Lung (tissue), 11 donors: ENCODE measurements at regions not wholly inside any gene's neighbourhood (a gene's known extent, or its start where the extent isn't known, plus 50 kb on each side); places are given as distances from the start of the nearest gene placed in this dataset.

Experiments
- ATAC-seq: fragments of 200-7000 bp; cut with Tn5 transposase; one replicate; pipeline ENCODE4 v1.9.1; 2020; ENCODE audit warnings: moderate number of reproducible peaks; ENCODE audit not compliant: insufficient read depth, low FRiP score
- DNase-seq, 3 donors: peaks; one replicate each; pipeline ENCODE4 v3.0.0-alpha.2; 2013 to 2017
- H3K27ac ChIP-seq, 2 donors: one replicate each; pipeline ENCODE4 v1.5.1; 2013; ENCODE audit warnings: mild to moderate bottlenecking in 2 of 2, moderate library complexity in 2 of 2, control low read depth in 1 of 2, inconsistent platforms in 1 of 2, low read depth in 1 of 2, low read length in 1 of 2
- H3K27me3 ChIP-seq, 3 donors: one replicate each; pipeline ENCODE4 v1.5.1; 2013; ENCODE audit warnings: low read length in 2 of 3; ENCODE audit not compliant: control insufficient read depth in 3 of 3, insufficient read depth in 3 of 3
- H3K36me3 ChIP-seq, 4 donors: one replicate each; pipeline ENCODE4 v1.5.1; 2013; ENCODE audit warnings: low read length in 4 of 4, mild to moderate bottlenecking in 1 of 4, moderate library complexity in 1 of 4; ENCODE audit not compliant: control insufficient read depth in 4 of 4, insufficient read depth in 4 of 4
- H3K4me1 ChIP-seq, 5 donors: one replicate each; pipeline ENCODE4 v1.5.1; 2013; ENCODE audit warnings: low read length in 5 of 5, mild to moderate bottlenecking in 2 of 5, moderate library complexity in 1 of 5; ENCODE audit not compliant: control insufficient read depth in 5 of 5, insufficient read depth in 5 of 5
- H3K4me3 ChIP-seq: one replicate; pipeline ENCODE4 v1.5.1; 2013; ENCODE audit warnings: mild to moderate bottlenecking, control low read depth, moderate library complexity
- H3K9ac ChIP-seq, 2 donors: one replicate each; pipeline ENCODE4 v1.5.1; 2013; ENCODE audit warnings: low read length in 2 of 2, control low read depth in 1 of 2; ENCODE audit not compliant: insufficient read depth in 1 of 2
- H3K9me3 ChIP-seq, 4 donors: one replicate each; pipeline ENCODE4 v1.5.1; 2013; ENCODE audit warnings: low read length in 3 of 4, mild to moderate bottlenecking in 1 of 4, moderate library complexity in 1 of 4; ENCODE audit not compliant: control insufficient read depth in 4 of 4, insufficient read depth in 3 of 4
- WGBS, 2 donors: extraction: QIAGEN DNeasy Blood & Tissue Kit; methylation state at CpG; one replicate each; pipeline ENCODE4 v1.1.7; 2013; 5-methylcytosine and 5-hydroxymethylcytosine counted together
- TF ChIP-seq, protein P1 (sequence below): IDR thresholded peaks from 2 replicates; pipeline ENCODE4 v1.5.1; 2012; ENCODE audit warnings: mild to moderate bottlenecking; ENCODE audit errors: control extremely low read depth, extremely low read depth
- donor health status: control.
- donor health status: control.
- donor health status: Bipolar disorder and iron deficiency.
- donor health status: healthy.
- donor health status: DM: yes; HTN: yes; CAD: no.

DNA sequence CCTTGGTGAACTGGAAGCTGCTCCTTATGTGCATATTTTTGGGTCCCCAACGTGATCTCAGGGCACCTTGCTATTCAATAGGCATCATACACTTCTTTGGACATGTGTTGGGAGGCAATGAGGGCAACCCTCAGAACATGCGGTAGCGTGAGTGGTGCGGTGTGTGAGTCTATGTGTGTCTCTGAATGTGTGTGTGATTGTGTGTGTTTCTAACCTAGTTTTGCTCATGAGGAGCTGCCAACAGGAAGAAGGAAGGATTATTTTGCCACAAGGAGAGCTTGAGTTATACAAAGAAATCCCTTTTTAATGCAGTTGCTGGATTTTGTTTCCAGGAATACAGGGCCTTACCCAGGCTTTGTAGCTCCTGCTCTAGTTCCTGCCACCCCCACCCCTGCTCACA is 75.8 kb upstream of the ITGA6 start:
- DNase-seq (no peak), ATAC-seq (no peak)
- no peaks in the 10 kb centered on the region for H3K27me3 ChIP-seq
- H3K36me3 ChIP-seq: no peaks in the 10 kb centered on the region
- H3K9ac ChIP-seq: no peak overlapping the region
- H3K4me3 ChIP-seq: no peak overlapping the region
- H3K27ac ChIP-seq: peak overlapping the region in 1 of 2 donors; percentile 6
- WGBS, 2 donors: 91 to 93% methylated on average over 4 of the region's 4 CpGs
- H3K4me1 ChIP-seq: no peaks in the 10 kb centered on the region
- TF ChIP-seq, protein P1, sequence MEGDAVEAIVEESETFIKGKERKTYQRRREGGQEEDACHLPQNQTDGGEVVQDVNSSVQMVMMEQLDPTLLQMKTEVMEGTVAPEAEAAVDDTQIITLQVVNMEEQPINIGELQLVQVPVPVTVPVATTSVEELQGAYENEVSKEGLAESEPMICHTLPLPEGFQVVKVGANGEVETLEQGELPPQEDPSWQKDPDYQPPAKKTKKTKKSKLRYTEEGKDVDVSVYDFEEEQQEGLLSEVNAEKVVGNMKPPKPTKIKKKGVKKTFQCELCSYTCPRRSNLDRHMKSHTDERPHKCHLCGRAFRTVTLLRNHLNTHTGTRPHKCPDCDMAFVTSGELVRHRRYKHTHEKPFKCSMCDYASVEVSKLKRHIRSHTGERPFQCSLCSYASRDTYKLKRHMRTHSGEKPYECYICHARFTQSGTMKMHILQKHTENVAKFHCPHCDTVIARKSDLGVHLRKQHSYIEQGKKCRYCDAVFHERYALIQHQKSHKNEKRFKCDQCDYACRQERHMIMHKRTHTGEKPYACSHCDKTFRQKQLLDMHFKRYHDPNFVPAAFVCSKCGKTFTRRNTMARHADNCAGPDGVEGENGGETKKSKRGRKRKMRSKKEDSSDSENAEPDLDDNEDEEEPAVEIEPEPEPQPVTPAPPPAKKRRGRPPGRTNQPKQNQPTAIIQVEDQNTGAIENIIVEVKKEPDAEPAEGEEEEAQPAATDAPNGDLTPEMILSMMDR: no peak
- peaks cover 0 to 2% (median 0%) of the 10 kb centered on the region in 4 donors for H3K9me3 ChIP-seq

DNA sequence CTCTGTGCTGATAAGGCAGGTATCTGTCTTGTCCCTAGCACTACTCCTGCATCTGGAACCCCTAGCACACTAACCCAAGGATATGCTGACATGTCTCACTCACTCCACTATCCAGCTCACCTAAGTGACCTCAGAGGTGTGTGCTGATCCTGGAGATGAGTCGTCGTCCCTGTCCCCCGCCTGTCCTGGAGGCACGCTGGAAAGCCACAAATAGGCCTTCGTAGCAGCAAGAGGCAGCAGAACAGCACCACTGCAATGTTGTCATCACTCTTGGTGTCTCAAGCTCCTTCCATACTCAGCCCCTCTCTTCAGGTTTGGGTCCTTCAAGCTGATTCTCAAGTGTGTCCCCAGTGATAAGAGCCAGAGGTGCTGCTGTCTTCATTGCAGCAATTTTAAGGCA is 73.0 kb upstream of the ITGA6 start:
- ATAC-seq: no peak
- Histone ChIP-seq H3K4me1 (peaks cover 0 to 9% (median 4%) of the 10 kb centered on the region in 5 donors), H3K9me3 (no peaks in the 10 kb centered on the region), H3K4me3 (no peak overlapping the region), H3K9ac (no peak overlapping the region), H3K36me3 (no peaks in the 10 kb centered on the region), H3K27ac (no peak overlapping the region), H3K27me3 (no peaks in the 10 kb centered on the region)
- 84 to 94% methylated on average over 5 of the region's 5 CpGs for WGBS, 2 donors
- DNase-seq: no peak
- TF ChIP-seq, protein P1: no peak

DNA sequence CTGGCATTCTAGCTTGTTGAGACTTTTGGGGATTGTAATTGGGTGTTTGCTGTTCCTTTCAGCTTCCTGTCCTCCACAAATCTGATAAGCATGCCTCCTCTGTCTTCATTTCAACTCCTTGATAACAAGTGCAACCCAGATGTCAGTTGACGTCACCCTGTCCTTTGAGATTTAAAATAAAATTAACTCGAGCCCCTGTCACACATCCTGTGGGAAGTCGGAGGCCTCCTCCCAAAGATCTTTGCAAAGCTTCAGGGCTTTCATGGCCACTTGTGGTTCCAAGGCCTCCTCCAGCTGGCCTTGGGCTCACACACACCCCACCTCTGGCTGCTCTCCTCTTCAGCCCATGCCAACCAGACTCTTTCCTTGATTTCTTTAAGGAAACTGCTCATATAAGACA is 69.9 kb upstream of the ITGA6 start:
- H3K27ac ChIP-seq: peak overlapping the region; percentile 45 to 72
- TF ChIP-seq, protein P1: no peak
- 45 to 55% methylated on average over 3 of the region's 3 CpGs for WGBS, 2 donors
- no peak overlapping the region for H3K4me3 ChIP-seq
- no peak overlapping the region for H3K9ac ChIP-seq
- no peak for DNase-seq
- H3K27me3 ChIP-seq: no peaks in the 10 kb centered on the region
- H3K4me1 ChIP-seq: peaks cover 0 to 9% (median 4%) of the 10 kb centered on the region in 5 donors
- ATAC-seq: no peak
- H3K9me3 ChIP-seq: no peaks in the 10 kb centered on the region
- H3K36me3 ChIP-seq: no peaks in the 10 kb centered on the region
